ENCODE measurements at regions not wholly inside any gene's neighbourhood (a gene's known extent, or its start where the extent isn't known, plus 50 kb on each side); places are given as distances from the start of the nearest gene placed in this dataset.

- H3K27me3 ChIP-seq, result no peaks in the 10 kb centered on the region
- no peaks in the 10 kb centered on the region for H3K4me1 ChIP-seq
- no peak for DNase-seq (ENCODE audit: extremely low spot score in 2 of 2)
- TF ChIP-seq POLR2A (IDR thresholded peaks at IDR 0.05) (no peak), POLR2AphosphoS5 (IDR thresholded peaks at IDR 0.05; ENCODE audit: insufficient read depth in 1 of 2, low read depth in 1 of 2) (no peak), CTCF (IDR thresholded peaks at IDR 0.05) (no peak)
- no peaks in the 10 kb centered on the region for H3K9me3 ChIP-seq
- H3K4me3 ChIP-seq, result no peak overlapping the region
- H3K27ac ChIP-seq, result no peak overlapping the region
- no peaks in the 10 kb centered on the region for H3K36me3 ChIP-seq
- intact Hi-C loops (cut with DNase I), result loop anchor here (10.0 kb wide), 1 partner anchor 367 kb away; no protein-coding TSS in a partner anchor
These were observed 87.6 kb upstream of the SOD1 start for GRCh38 chr21:31571879-31572278.

GRCh38 chr21:31570824-31571566 is 88.5 kb upstream of the SOD1 start:
- Histone ChIP-seq H3K27ac (no peak overlapping the region), H3K4me1 (no peaks in the 10 kb centered on the region), H3K4me3 (no peak overlapping the region), H3K9me3 (no peaks in the 10 kb centered on the region), H3K36me3 (no peaks in the 10 kb centered on the region), H3K27me3 (no peaks in the 10 kb centered on the region)
- intact Hi-C loops (cut with DNase I), result loop anchor here (10.0 kb wide), 1 partner anchor 366 kb away; no protein-coding TSS in a partner anchor
- DNase-seq (ENCODE audit: extremely low spot score in 2 of 2), result no peak
- TF ChIP-seq POLR2A (IDR thresholded peaks at IDR 0.05) (no peak), POLR2AphosphoS5 (IDR thresholded peaks at IDR 0.05; ENCODE audit: insufficient read depth in 1 of 2, low read depth in 1 of 2) (no peak), CTCF (IDR thresholded peaks at IDR 0.05) (no peak)

GRCh38 chr21:31566611-31567010 is 92.9 kb upstream of the SOD1 start:
- intact Hi-C loops (cut with DNase I), result no loop called here
- Histone ChIP-seq H3K36me3 (no peaks in the 10 kb centered on the region), H3K4me1 (no peaks in the 10 kb centered on the region), H3K4me3 (no peak overlapping the region), H3K27me3 (no peaks in the 10 kb centered on the region), H3K27ac (no peak overlapping the region), H3K9me3 (no peaks in the 10 kb centered on the region)
- TF ChIP-seq POLR2A (IDR thresholded peaks at IDR 0.05) (no peak), POLR2AphosphoS5 (IDR thresholded peaks at IDR 0.05; ENCODE audit: insufficient read depth in 1 of 2, low read depth in 1 of 2) (no peak), CTCF (IDR thresholded peaks at IDR 0.05) (no peak)
- no peak for DNase-seq (ENCODE audit: extremely low spot score in 2 of 2)

GRCh38 chr21:31566064-31566463 is 93.4 kb upstream of the SOD1 start:
- Histone ChIP-seq H3K4me1 (no peaks in the 10 kb centered on the region), H3K27me3 (no peaks in the 10 kb centered on the region), H3K36me3 (no peaks in the 10 kb centered on the region), H3K27ac (no peak overlapping the region), H3K9me3 (no peaks in the 10 kb centered on the region), H3K4me3 (no peak overlapping the region)
- TF ChIP-seq POLR2A (IDR thresholded peaks at IDR 0.05) (no peak), CTCF (IDR thresholded peaks at IDR 0.05) (no peak), POLR2AphosphoS5 (IDR thresholded peaks at IDR 0.05; ENCODE audit: insufficient read depth in 1 of 2, low read depth in 1 of 2) (no peak)
- intact Hi-C loops (cut with DNase I), result no loop called here
- no peak for DNase-seq (ENCODE audit: extremely low spot score in 2 of 2)

GRCh38 chr21:31564439-31564838 is 95.1 kb upstream of the SOD1 start:
- H3K4me1 ChIP-seq, result peaks cover 7% of the 10 kb centered on the region
- no peaks in the 10 kb centered on the region for H3K36me3 ChIP-seq
- H3K27me3 ChIP-seq, result no peaks in the 10 kb centered on the region
- no peaks in the 10 kb centered on the region for H3K9me3 ChIP-seq
- no peak overlapping the region for H3K4me3 ChIP-seq
- TF ChIP-seq POLR2A (IDR thresholded peaks at IDR 0.05) (no peak), CTCF (IDR thresholded peaks at IDR 0.05) (no peak), POLR2AphosphoS5 (IDR thresholded peaks at IDR 0.05; ENCODE audit: insufficient read depth in 1 of 2, low read depth in 1 of 2) (no peak)
- intact Hi-C loops (cut with DNase I), result no loop called here
- H3K27ac ChIP-seq, result no peak overlapping the region
- DNase-seq (ENCODE audit: extremely low spot score in 2 of 2), result no peak
